ENCODE measurements at regions not wholly inside any gene's neighbourhood (a gene's known extent, or its start where the extent isn't known, plus 50 kb on each side); places are given as distances from the start of the nearest gene placed in this dataset.

DNA sequence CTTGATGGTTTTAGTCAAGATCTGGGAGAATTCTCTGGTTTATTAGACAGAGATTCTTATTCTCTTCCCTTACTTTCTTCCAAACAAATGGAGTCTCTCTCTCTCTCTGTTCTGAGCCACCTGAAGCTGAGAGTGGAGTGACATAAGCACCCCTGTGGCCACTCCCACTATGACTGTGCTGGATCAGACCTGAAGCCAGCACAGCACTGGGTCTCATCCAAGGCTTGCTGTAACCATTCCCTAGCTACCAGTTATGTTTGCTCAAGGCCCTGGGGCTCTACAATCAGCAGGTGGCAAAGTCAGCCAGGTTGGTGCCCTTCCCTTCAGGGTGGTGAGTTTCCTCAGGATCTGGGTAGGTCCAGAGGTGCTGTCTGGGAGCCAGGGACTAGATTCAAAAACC, 568.5 kb downstream of the AACS start:
- Histone ChIP-seq H3K36me3 (no peaks in the 10 kb centered on the region), H3K4me3 (no peak overlapping the region), H3K27ac (no peak overlapping the region), H3K9me3 (replicated peaks) (no peaks in the 10 kb centered on the region; the same call in 1 of the 2 replicates), H3K27me3 (replicated peaks) (no peaks in the 10 kb centered on the region), H3K4me1 (replicated peaks) (no peaks in the 10 kb centered on the region)
- DNase-seq (ENCODE audit: low read depth in 1 of 2, low spot score in 2 of 2) = no peak

DNA sequence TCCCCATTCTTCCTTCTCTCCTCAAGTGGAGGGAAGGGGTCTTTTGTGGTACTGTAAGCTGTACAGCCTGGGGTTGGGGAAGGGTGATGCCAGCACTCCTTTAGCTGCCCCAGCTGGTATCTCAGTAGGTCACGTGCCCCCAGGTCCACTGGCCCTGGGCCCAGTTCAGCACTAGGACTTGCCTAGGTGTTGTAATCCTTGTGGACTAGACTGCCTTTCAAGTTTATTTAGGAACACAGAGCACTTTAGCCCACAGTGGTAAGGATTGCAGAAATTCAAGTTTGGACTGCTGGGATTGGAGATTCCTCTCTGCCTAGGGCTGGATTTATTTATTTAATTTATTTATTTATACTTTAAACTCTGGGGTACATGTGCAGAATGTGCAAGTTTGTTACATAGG, 569.6 kb downstream of the AACS start:
- Histone ChIP-seq H3K27ac (no peak overlapping the region), H3K36me3 (no peaks in the 10 kb centered on the region), H3K4me1 (replicated peaks) (no peaks in the 10 kb centered on the region), H3K27me3 (replicated peaks) (no peaks in the 10 kb centered on the region), H3K4me3 (no peak overlapping the region), H3K9me3 (replicated peaks) (no peaks in the 10 kb centered on the region)
- DNase-seq (ENCODE audit: low read depth in 1 of 2, low spot score in 2 of 2) = no peak

DNA sequence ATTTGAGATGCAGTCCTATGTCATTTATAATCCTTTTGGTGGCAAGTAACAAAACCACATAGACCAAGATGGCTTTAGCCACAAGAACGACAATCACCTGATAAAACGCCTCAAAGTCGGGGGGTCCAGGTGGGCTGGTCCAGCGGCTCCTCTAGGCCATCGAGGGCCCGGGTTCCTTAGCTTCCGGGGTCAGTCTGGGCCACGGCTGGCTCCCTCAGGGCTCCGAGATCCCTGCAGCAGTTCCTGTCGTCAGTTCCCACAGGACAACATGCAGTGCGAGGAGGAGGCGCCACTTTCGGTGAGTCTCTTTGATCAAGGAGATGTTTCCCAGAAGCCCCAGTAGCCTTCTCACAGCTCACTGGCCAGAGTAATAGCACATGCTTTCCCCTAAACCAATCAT, 574.6 kb downstream of the AACS start:
- no peak for DNase-seq (ENCODE audit: low read depth in 1 of 2, low spot score in 2 of 2)
- H3K9me3 ChIP-seq (replicated peaks) = no peaks in the 10 kb centered on the region
- no peaks in the 10 kb centered on the region for H3K27me3 ChIP-seq (replicated peaks)
- H3K36me3 ChIP-seq = no peaks in the 10 kb centered on the region
- H3K4me3 ChIP-seq = no peak overlapping the region
- H3K4me1 ChIP-seq (replicated peaks) = no peaks in the 10 kb centered on the region
- H3K27ac ChIP-seq = no peak overlapping the region

DNA sequence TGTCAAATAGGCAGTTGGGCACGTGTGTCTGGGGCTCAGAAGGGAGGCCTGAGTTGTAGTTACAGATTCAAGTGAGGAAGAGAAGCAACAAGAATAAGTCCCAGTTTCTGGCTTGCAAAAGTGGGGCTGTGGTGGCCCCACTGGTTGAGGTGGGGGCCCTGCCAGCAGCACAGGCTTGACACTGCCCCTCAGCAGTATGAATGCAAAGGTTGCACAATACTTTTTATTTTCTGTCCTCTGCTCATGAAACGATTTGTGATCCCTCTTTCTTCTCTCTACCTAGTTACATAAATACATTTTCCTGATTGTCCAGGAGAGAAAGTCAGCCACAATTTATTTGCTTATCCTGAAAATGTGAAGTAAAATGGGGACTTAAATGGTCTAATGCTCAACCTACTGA, 577.8 kb downstream of the AACS start:
- H3K4me3 ChIP-seq = no peak overlapping the region
- H3K27ac ChIP-seq = no peak overlapping the region
- no peaks in the 10 kb centered on the region for H3K4me1 ChIP-seq (replicated peaks)

DNA sequence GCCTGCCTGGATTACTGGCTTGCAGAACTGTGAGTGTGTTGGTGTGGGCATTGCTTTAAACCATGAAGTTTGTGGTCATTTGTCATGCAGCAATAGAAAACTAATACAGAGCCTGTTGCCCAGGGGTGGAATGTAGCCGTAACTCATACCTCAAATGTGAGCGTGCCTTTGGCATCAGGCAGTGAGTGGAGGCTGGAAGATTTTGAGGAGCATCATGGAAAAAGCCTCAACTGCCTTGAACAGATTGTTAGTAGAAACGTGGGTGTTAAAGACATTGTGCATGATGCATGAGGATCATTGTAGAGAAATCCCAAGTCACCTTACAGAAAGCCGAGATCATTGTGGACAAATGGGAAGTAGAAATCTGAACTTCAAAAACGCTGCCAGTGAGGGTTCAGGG, 580.5 kb downstream of the AACS start:
- no peaks in the 10 kb centered on the region; the same call in 1 of the 2 replicates for H3K9me3 ChIP-seq (replicated peaks)
- DNase-seq (ENCODE audit: low read depth in 1 of 2, low spot score in 2 of 2) = no peak
- no peaks in the 10 kb centered on the region for H3K27me3 ChIP-seq (replicated peaks)
- H3K4me3 ChIP-seq = no peak overlapping the region
- no peaks in the 10 kb centered on the region for H3K4me1 ChIP-seq (replicated peaks)
- H3K36me3 ChIP-seq = no peaks in the 10 kb centered on the region
- H3K27ac ChIP-seq = no peak overlapping the region

More for the DNA sequence above, 577.8 kb downstream of the AACS start:
- H3K27me3 ChIP-seq (replicated peaks) = no peaks in the 10 kb centered on the region
- no peaks in the 10 kb centered on the region for H3K9me3 ChIP-seq (replicated peaks)
- H3K36me3 ChIP-seq = no peaks in the 10 kb centered on the region
- no peak for DNase-seq (ENCODE audit: low read depth in 1 of 2, low spot score in 2 of 2)

DNA sequence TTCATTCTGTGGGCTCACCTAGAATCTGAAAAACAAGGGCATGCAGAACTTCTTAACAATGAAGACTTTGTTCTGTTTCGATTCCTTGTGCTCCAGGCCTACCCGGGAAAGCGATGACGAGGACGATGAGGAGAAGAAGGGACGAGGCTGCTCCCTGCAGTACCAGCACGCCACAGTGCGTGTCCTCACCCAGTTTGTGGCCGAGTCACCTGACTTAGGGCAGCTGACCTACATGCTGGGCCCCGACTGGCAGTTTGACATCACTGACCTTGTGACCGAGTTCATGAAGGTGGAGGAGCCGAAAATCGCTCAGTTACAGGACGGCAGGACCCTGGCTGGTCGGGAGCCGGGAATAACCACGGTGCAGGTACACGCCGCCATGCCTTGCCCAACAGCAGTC, 585.4 kb downstream of the AACS start:
- no peaks in the 10 kb centered on the region for H3K27me3 ChIP-seq (replicated peaks)
- no peak overlapping the region for H3K27ac ChIP-seq
- no peak overlapping the region for H3K4me3 ChIP-seq
- H3K36me3 ChIP-seq = no peaks in the 10 kb centered on the region
- H3K9me3 ChIP-seq (replicated peaks) = no peaks in the 10 kb centered on the region; the same call in 1 of the 2 replicates
- no peaks in the 10 kb centered on the region for H3K4me1 ChIP-seq (replicated peaks)
- DNase-seq (ENCODE audit: low read depth in 1 of 2, low spot score in 2 of 2) = no peak

DNA sequence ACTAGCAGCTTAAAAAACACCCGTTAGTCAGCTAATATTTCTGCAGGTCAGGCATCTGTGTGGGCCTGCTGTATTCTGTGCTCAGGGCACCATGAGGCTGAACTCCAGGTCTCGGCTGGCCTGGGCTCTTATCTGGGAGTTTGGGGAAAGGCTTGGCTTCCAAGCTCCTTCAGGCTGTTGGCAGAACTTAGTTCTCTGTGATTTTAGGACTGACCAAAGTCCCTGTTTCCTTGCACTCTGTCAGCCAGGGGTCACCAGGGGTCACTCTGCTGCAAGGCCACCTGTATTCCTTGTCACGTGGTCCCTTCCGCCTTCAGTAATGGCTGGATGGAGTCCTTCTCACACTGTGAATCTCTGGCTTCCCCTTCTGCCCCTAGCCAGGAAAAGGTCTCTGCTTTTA, 586.4 kb downstream of the AACS start:
- Histone ChIP-seq H3K4me1 (replicated peaks) (no peaks in the 10 kb centered on the region), H3K27ac (no peak overlapping the region), H3K4me3 (no peak overlapping the region), H3K9me3 (replicated peaks) (no peaks in the 10 kb centered on the region; the same call in 1 of the 2 replicates), H3K27me3 (replicated peaks) (no peaks in the 10 kb centered on the region), H3K36me3 (no peaks in the 10 kb centered on the region)
- no peak for DNase-seq (ENCODE audit: low read depth in 1 of 2, low spot score in 2 of 2)

DNA sequence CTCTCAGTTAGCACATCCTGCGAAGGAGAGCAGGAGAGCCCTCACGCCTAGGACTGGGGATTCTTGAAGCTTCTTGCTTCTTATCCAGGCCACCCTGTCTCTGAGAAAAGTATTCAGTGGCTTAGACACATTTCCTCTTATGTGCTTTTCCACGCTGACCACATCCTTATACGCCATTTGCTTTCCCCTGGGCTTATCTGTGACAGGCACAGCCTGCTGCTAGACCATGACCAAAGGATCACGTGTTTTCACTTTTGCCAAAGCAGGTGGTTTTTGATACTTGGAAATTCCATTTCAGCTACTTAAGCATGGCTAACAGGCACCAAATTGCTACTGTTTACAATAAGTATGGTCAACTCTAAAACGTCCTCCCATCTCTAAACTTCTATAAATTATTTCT, 587.4 kb downstream of the AACS start:
- H3K4me1 ChIP-seq (replicated peaks) = no peaks in the 10 kb centered on the region
- DNase-seq (ENCODE audit: low read depth in 1 of 2, low spot score in 2 of 2) = no peak
- no peaks in the 10 kb centered on the region; the same call in 1 of the 2 replicates for H3K9me3 ChIP-seq (replicated peaks)
- no peak overlapping the region for H3K4me3 ChIP-seq
- no peaks in the 10 kb centered on the region for H3K36me3 ChIP-seq
- no peak overlapping the region for H3K27ac ChIP-seq
- H3K27me3 ChIP-seq (replicated peaks) = no peaks in the 10 kb centered on the region

DNA sequence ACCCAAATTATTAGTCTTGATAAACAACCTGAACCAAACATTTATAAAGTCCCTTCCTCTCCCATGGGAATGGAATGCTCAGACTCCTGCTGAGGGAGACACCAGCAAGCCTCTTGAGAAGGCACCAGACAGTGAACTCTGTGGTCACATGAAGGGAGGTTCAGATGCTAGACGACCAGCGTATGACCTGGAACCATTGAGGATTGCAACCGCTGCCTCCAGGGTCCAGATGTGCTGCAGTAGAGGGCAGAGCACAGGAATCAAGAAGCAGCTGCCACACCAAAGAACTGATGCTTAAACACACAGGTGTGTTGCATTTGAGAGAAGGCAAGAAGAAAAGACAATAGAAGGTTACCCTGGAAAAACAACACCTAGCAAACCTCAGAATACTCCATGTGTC, 592.4 kb downstream of the AACS start:
- H3K4me3 ChIP-seq = no peak overlapping the region
- DNase-seq (ENCODE audit: low read depth in 1 of 2, low spot score in 2 of 2) = no peak
- no peak overlapping the region for H3K27ac ChIP-seq
- H3K4me1 ChIP-seq (replicated peaks) = no peaks in the 10 kb centered on the region
- H3K9me3 ChIP-seq (replicated peaks) = no peaks in the 10 kb centered on the region
- no peaks in the 10 kb centered on the region for H3K36me3 ChIP-seq
- no peaks in the 10 kb centered on the region for H3K27me3 ChIP-seq (replicated peaks)

DNA sequence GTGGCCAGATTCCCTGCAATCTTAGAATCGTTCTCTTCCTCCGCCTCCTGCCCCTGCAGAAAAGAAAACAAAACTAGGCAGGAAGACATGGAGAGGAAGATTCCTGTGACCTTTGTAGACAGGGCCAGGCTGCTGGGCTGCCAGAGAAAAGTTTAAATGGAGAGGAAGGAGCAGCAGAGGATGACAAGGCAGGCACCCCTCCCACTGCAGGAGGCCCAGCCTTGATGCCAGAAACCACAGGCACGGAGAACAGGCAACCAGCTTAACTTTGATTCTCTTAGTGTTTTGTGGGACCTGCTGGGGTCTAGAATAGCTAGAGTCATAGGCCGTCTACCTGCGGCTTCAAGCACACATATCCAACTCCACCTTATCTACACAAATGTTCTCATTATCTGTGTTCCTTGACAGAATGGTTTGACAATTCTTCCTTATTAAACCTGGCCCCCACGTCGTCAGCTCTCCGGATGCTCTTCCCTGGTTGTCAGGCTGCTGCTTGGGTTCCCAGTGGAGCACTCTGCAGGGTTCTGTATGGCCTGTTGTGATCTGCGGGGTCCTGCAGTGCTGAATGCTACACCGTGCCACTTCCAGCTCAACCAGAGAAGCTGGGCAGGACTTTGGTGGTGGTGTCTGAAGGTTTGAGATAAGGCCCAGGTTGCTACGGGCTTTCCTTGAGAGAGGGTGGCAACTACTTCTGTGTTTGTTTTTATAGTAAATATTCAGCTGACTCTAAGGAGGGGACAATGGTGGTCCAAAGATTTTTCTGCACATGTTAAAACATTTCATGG, 609.5 kb downstream of the AACS start:
- no peak overlapping the region for H3K27ac ChIP-seq
- H3K4me3 ChIP-seq = no peak overlapping the region
- H3K9me3 ChIP-seq (replicated peaks) = 0 out of 2 replicates have a peak, but pooled peaks cover 4% of the 10 kb centered on the region
- H3K36me3 ChIP-seq = no peaks in the 10 kb centered on the region
- H3K27me3 ChIP-seq (replicated peaks) = no peaks in the 10 kb centered on the region
- no peaks in the 10 kb centered on the region for H3K4me1 ChIP-seq (replicated peaks)
- no peak for DNase-seq (ENCODE audit: low read depth in 1 of 2, low spot score in 2 of 2)

DNA sequence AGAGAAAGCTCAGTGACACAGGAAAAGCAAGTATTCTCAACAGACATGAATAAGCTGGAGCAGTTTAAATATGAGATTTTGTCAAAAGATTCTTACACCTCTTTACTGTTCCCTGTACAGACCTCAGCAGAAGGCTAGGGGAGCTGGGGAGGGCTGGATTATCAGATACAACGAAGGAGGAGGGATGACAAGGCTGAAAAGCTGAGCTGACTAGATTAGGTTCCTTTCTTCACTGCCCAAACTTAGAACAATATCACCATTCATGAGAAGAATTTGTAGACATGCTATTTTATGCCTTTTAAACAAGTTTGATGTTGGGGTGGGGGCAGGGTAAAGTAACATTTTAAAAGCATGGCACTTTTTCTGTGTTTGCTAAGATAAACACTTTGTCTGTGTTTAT, 611.1 kb downstream of the AACS start:
- H3K27me3 ChIP-seq (replicated peaks) = no peaks in the 10 kb centered on the region
- H3K4me3 ChIP-seq = no peak overlapping the region
- H3K4me1 ChIP-seq (replicated peaks) = no peaks in the 10 kb centered on the region
- H3K9me3 ChIP-seq (replicated peaks) = 0 out of 2 replicates have a peak, but pooled peaks cover 4% of the 10 kb centered on the region
- no peak overlapping the region for H3K27ac ChIP-seq
- no peak for DNase-seq (ENCODE audit: low read depth in 1 of 2, low spot score in 2 of 2)
- H3K36me3 ChIP-seq = no peaks in the 10 kb centered on the region

DNA sequence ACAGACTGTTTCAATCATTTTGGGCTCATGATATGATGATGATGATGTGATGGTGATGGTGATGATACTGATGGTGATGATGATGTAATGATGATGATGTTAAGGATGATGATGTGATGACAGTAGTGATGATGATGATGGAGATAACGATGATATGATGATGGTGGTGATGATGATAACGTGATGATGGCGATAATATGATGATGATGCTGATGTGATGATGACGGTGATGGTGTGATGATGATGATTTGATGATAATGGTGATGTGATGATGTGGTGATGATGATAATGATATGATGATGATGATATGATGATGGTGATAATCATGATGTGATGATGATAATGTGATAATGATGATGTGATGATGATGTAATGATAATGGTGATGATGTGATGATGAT, 612.6 kb downstream of the AACS start:
- no peaks in the 10 kb centered on the region for H3K27me3 ChIP-seq (replicated peaks)
- H3K4me3 ChIP-seq = no peak overlapping the region
- 0 out of 2 replicates have a peak, but pooled peaks cover 4% of the 10 kb centered on the region for H3K9me3 ChIP-seq (replicated peaks)
- H3K27ac ChIP-seq = no peak overlapping the region
- no peaks in the 10 kb centered on the region for H3K4me1 ChIP-seq (replicated peaks)
- no peaks in the 10 kb centered on the region for H3K36me3 ChIP-seq
- no peak for DNase-seq (ENCODE audit: low read depth in 1 of 2, low spot score in 2 of 2)

DNA sequence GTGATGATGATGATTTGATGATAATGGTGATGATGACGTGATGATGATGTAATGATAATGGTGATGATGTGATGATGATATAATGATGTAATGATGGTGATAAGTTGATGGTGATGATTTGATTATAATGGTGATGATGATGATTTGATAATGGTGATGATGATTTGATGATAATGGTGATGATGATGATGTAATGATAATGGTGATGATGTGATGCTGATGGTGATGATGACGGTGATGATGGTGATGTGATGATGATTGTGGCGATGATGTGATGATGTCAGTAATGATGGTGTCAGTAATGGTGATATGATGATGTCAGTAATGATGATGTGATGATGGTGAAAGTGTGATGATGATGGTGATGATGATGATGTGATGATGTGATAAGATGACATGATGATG, 613.4 kb downstream of the AACS start:
- Histone ChIP-seq H3K27ac (no peak overlapping the region), H3K4me1 (replicated peaks) (no peaks in the 10 kb centered on the region), H3K9me3 (replicated peaks) (0 out of 2 replicates have a peak, but pooled peaks cover 4% of the 10 kb centered on the region), H3K27me3 (replicated peaks) (no peaks in the 10 kb centered on the region), H3K36me3 (no peaks in the 10 kb centered on the region), H3K4me3 (no peak overlapping the region)
- DNase-seq (ENCODE audit: low read depth in 1 of 2, low spot score in 2 of 2) = no peak

DNA sequence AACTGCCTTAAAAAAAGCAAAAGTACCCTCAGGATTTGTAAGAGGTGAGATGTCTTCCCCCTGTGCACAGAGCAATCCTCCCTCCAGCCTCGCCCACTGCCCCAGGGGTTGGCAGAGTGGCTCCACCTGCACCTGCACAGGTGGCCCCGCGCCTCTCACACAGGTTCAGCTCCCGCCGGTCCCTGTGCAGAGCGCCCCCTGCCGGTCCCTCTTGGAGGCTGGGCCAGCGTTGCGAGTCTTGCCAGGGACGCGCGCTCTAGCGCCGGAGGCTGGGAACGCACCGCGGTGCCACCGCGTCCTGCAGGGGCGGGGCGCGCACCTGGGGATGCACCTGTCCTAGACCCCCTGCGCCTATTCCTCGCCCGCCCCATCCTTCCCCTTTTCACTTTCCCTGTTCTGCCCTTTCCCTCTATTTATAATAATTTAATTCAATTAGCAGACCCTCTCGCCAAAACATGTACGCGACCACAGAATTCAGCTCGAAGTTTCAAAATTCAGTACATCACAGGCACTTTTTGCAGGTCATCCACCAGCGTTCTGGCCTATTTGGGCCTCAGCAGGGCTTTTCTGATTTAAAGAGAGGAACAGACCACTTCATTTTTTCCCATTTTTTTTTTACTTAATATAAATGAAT, 618.6 kb downstream of the AACS start:
- Histone ChIP-seq H3K9me3 (replicated peaks) (no peaks in the 10 kb centered on the region), H3K27ac (no peak overlapping the region), H3K4me3 (no peak overlapping the region), H3K36me3 (no peaks in the 10 kb centered on the region), H3K27me3 (replicated peaks) (no peaks in the 10 kb centered on the region), H3K4me1 (replicated peaks) (no peaks in the 10 kb centered on the region)
- no peak for DNase-seq (ENCODE audit: low read depth in 1 of 2, low spot score in 2 of 2)
